Ishikawa (cell line): ENCODE measurements at regions not wholly inside any gene's neighbourhood (a gene's known extent, or its start where the extent isn't known, plus 50 kb on each side); places are given as distances from the start of the nearest gene placed in this dataset.

ENCODE experiments used
- CEBPB ChIP-seq: IDR thresholded peaks from 2 replicates; pipeline ENCODE4 v1.6.1; 2012
- CREB1 ChIP-seq: IDR thresholded peaks from 2 replicates; pipeline ENCODE4 v1.6.1; 2012; ENCODE audit warnings: low read depth
- EGR1 ChIP-seq: IDR thresholded peaks from 2 replicates; pipeline ENCODE4 v1.6.1; 2012
- EP300 ChIP-seq: IDR thresholded peaks from 2 replicates; pipeline ENCODE4 v1.6.1; 2012; ENCODE audit warnings: borderline replicate concordance
- FOXM1 ChIP-seq: IDR thresholded peaks from 2 replicates; pipeline ENCODE4 v1.6.1; 2012; ENCODE audit warnings: low read depth, borderline replicate concordance
- NFIC ChIP-seq: IDR thresholded peaks from 2 replicates; pipeline ENCODE4 v1.6.1; 2012
- RAD21 ChIP-seq: IDR thresholded peaks from 2 replicates; pipeline ENCODE4 v1.6.1; 2012; ENCODE audit warnings: low read depth
- TAF1 ChIP-seq: IDR thresholded peaks from 2 replicates; pipeline ENCODE4 v1.6.1; 2012; ENCODE audit warnings: low read depth, mild to moderate bottlenecking
- TCF12 ChIP-seq: IDR thresholded peaks from 2 replicates; pipeline ENCODE4 v1.6.1; 2012; ENCODE audit warnings: low read depth
- TEAD4 ChIP-seq: IDR thresholded peaks from 2 replicates; pipeline ENCODE4 v1.6.1; 2012
- YY1 ChIP-seq: IDR thresholded peaks from 2 replicates; pipeline ENCODE4 v1.6.1; 2012; ENCODE audit warnings: low read depth
- ZBTB7A ChIP-seq: IDR thresholded peaks from 2 replicates; pipeline ENCODE4 v1.6.1; 2012; ENCODE audit warnings: low read depth
- TF ChIP-seq, protein P1 (sequence below): IDR thresholded peaks from 2 replicates; pipeline ENCODE4 v1.6.1; 2012
- TF ChIP-seq, protein P2 (sequence below): IDR thresholded peaks from 2 replicates; pipeline ENCODE4 v1.6.1; 2012
- TF ChIP-seq, protein P3 (sequence below): IDR thresholded peaks from 2 replicates; pipeline ENCODE4 v1.6.1; 2012; ENCODE audit warnings: low read depth, mild to moderate bottlenecking

DNA sequence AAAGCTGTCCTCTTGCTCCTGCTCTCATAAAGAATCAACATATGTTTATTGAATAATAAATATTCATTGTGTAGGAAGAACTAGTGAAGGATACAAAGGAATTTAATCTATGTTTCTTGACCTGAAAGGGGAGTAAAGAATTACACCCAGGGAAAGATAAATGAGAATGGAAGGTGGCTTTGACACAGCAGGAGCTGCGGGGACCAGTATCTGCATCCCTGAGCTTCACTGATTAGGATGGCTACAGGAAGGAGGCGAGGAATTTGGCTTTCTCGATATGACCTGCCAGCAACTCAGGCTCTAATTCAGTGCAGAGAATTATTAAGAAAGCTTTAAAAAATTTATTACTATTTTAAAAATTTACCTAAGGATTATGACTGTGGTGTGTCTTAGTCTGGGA is 194.6 kb downstream of the SEC23IP start:
- TF ChIP-seq, protein P1, sequence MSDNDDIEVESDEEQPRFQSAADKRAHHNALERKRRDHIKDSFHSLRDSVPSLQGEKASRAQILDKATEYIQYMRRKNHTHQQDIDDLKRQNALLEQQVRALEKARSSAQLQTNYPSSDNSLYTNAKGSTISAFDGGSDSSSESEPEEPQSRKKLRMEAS, result no peak
- TF ChIP-seq FOXM1, result no peak
- TF ChIP-seq CEBPB, result no peak
- TF ChIP-seq TEAD4, result no peak
- TF ChIP-seq TAF1, result no peak
- TF ChIP-seq EP300, result no peak
- TF ChIP-seq, protein P2, sequence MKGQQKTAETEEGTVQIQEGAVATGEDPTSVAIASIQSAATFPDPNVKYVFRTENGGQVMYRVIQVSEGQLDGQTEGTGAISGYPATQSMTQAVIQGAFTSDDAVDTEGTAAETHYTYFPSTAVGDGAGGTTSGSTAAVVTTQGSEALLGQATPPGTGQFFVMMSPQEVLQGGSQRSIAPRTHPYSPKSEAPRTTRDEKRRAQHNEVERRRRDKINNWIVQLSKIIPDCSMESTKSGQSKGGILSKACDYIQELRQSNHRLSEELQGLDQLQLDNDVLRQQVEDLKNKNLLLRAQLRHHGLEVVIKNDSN, result no peak
- TF ChIP-seq YY1, result no peak
- TF ChIP-seq, protein P3, sequence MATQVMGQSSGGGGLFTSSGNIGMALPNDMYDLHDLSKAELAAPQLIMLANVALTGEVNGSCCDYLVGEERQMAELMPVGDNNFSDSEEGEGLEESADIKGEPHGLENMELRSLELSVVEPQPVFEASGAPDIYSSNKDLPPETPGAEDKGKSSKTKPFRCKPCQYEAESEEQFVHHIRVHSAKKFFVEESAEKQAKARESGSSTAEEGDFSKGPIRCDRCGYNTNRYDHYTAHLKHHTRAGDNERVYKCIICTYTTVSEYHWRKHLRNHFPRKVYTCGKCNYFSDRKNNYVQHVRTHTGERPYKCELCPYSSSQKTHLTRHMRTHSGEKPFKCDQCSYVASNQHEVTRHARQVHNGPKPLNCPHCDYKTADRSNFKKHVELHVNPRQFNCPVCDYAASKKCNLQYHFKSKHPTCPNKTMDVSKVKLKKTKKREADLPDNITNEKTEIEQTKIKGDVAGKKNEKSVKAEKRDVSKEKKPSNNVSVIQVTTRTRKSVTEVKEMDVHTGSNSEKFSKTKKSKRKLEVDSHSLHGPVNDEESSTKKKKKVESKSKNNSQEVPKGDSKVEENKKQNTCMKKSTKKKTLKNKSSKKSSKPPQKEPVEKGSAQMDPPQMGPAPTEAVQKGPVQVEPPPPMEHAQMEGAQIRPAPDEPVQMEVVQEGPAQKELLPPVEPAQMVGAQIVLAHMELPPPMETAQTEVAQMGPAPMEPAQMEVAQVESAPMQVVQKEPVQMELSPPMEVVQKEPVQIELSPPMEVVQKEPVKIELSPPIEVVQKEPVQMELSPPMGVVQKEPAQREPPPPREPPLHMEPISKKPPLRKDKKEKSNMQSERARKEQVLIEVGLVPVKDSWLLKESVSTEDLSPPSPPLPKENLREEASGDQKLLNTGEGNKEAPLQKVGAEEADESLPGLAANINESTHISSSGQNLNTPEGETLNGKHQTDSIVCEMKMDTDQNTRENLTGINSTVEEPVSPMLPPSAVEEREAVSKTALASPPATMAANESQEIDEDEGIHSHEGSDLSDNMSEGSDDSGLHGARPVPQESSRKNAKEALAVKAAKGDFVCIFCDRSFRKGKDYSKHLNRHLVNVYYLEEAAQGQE, result no peak
- TF ChIP-seq EGR1, result no peak
- TF ChIP-seq CREB1, result no peak
- TF ChIP-seq ZBTB7A, result no peak
- no peak for TF ChIP-seq NFIC
- no peak for TF ChIP-seq RAD21
- TF ChIP-seq TCF12, result no peak

DNA sequence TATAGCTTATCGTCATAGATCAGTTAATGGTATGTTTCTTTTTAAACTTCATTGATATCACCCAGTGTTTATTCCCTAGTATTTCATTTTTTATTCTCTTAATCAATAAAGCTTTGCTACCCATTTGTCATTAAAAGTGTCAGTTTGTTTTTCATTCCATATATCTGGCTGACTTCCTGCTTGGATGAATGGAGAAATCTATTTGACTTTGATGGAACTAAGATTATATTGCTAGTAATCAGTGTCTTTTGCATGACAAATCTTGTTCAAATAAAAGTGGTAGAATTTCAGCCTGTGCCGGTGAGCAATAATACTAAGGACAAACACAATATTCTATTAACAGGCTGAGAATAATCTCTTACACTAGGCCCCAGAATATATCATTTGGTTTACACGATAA is 203.3 kb downstream of the SEC23IP start:
- TF ChIP-seq, protein P1, result no peak
- TF ChIP-seq EGR1 (no peak), TEAD4 (no peak), NFIC (no peak), EP300 (no peak), TAF1 (no peak), CREB1 (no peak), YY1 (no peak), CEBPB (no peak), ZBTB7A (no peak), TCF12 (no peak), FOXM1 (no peak), RAD21 (no peak)
- TF ChIP-seq, protein P2, result no peak
- TF ChIP-seq, protein P3, result no peak

DNA sequence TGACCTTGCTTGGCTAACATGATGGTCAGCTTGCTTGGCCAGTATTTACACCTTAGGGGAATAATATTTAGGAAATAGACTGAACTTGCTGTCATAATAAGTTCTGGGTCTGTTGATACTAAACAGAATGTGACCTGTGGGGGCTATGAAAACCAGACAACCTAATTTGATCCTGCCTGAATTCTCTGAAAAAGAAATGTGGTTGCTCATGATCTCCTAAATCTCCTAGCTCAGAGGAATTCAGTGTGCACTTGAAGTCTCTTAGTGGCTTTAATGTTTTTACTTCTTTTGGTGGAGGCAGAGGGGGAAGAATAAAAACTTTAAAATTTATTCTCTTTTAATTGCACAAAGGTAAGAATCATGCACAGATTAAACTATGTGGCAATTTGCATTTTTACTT is 205.2 kb downstream of the SEC23IP start:
- TF ChIP-seq, protein P2, result no peak
- TF ChIP-seq CEBPB (no peak), CREB1 (no peak), YY1 (no peak), TAF1 (no peak), TEAD4 (no peak), ZBTB7A (no peak), EGR1 (no peak), NFIC (no peak)
- TF ChIP-seq, protein P1, result no peak

DNA sequence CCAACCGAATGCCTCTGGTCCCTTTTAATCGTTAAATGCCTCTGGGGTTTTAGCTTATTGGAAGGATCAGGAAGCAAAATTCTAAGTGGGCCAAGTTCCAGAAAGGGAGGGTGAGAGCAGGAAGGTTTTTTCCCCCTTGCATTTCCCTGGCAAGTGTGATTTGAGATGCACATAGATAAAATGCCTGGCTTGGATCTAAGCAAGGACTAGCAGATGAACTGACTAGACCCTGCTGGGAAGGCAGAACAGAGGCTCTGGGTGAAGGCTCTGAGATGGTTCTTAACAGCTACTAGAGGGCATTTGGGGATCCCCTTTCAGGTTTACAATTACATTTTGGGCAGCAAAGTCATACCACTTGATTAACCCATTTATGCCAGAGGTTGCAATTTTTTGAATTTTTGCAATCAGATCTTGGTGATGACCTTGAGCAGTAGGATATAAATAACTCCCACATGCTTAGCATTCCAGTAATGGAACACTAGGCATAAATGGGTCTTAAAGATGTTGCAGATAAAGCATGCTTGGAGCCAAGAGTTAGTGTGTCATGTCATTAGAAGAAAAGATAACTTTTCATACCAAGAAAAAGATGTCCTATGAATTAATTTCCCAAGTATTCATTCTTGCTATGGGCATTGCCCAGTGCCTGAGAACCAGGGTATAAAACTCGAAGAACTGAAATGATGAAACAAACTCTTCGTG is 205.9 kb downstream of the SEC23IP start:
- no peak for TF ChIP-seq RAD21
- TF ChIP-seq ZBTB7A, result no peak
- TF ChIP-seq CEBPB, result no peak
- TF ChIP-seq TCF12, result no peak
- no peak for TF ChIP-seq TAF1
- no peak for TF ChIP-seq EGR1
- TF ChIP-seq FOXM1, result no peak
- TF ChIP-seq TEAD4, result no peak
- TF ChIP-seq NFIC, result no peak
- TF ChIP-seq EP300, result no peak
- no peak for TF ChIP-seq YY1
- TF ChIP-seq, protein P1, result no peak
- TF ChIP-seq, protein P3, result no peak
- TF ChIP-seq CREB1, result no peak
- TF ChIP-seq, protein P2, result no peak
